ENCODE measurements at regions not wholly inside any gene's neighbourhood (a gene's known extent, or its start where the extent isn't known, plus 50 kb on each side); places are given as distances from the start of the nearest gene placed in this dataset.

DNA sequence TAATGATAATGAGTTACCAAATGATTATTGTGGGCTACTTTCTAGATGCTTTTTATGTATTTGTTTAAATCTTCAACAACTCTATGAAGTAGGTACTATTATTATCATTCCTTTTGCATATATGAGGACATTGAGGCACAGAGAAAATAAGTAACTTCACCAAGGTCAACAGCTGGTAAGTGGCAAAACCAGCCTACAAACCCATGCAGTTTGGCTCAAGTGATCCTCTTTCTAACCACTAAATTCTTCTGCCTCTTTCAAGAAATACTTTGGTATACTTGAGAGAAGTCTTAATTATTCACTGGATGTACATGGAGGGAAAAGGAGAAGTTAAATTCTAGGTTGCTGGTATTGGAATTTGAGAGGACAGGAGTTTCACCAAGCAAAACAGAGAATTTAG lies 495.2 kb upstream of the CADM1 start:
- Histone ChIP-seq H3K27ac (no peak overlapping the region), H3K36me3 (replicated peaks in 1 of 2) (no peaks in the 10 kb centered on the region), H3K4me3 (no peak overlapping the region), H3K9me3 (replicated peaks in 1 of 3) (no peaks in the 10 kb centered on the region), H3K27me3 (no peaks in the 10 kb centered on the region), H3K4me1 (replicated peaks in 1 of 2) (no peaks in the 10 kb centered on the region)
- DNase-seq, result no peak
- intact Hi-C loops (cut with DNase I), result no loop called here
- TF ChIP-seq, protein P1, sequence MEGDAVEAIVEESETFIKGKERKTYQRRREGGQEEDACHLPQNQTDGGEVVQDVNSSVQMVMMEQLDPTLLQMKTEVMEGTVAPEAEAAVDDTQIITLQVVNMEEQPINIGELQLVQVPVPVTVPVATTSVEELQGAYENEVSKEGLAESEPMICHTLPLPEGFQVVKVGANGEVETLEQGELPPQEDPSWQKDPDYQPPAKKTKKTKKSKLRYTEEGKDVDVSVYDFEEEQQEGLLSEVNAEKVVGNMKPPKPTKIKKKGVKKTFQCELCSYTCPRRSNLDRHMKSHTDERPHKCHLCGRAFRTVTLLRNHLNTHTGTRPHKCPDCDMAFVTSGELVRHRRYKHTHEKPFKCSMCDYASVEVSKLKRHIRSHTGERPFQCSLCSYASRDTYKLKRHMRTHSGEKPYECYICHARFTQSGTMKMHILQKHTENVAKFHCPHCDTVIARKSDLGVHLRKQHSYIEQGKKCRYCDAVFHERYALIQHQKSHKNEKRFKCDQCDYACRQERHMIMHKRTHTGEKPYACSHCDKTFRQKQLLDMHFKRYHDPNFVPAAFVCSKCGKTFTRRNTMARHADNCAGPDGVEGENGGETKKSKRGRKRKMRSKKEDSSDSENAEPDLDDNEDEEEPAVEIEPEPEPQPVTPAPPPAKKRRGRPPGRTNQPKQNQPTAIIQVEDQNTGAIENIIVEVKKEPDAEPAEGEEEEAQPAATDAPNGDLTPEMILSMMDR (IDR thresholded peaks at IDR 0.05), result no peak
- no peak for TF ChIP-seq POLR2A (IDR thresholded peaks at IDR 0.05)

DNA sequence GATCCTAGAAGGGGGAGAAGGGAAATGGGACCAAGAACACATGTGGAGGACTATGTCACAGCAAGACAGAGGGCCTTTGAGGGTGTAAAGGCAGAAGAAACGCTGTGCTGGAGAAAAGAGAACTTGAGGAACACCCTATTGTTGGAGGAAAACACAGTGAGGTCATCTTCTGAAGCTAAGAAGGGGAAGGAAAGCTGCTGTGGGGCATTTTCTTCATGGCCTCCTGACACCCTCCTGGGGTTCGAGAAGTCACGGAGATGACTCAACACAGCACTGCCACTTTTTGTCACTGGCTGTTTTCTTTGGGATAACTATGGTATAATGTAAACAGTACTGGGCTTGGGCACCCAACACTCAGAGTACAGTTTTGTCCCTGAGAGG lies 492.6 kb upstream of the CADM1 start:
- DNase-seq, result peak in 1 of 7 donors; percentile 13

DNA sequence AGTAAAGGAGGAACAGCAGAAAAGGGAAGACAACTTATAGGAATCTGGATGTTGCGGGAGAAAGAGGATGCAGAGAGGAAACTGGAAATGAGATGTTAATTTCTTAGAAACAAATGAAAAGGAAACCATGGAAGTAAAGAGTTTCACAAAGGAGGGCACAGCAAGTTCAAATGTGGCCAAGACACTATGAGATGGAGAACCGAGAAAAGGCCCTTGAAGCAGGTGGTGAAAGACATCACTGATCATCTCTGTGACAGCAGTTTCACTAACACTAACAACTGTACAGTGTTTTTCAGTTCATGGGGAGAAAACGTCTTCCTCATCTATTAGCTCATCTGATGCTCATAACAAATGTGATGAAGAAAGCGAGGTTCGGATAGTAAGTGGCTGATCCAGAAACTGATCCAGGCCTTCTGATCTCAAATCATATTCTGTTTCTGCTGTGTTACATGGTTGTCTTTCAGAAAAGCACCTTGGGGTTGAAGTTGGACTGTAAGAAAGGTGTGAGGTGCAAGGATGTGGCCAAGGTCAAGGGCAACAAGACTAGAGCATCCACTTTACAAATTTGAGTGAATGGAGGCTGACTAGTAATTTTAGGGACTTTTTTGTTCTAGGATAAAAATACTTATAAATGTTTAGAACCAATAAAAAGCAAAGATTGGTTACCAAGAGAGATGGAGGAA lies 492.1 kb upstream of the CADM1 start:
- intact Hi-C loops (cut with DNase I), result no loop called here
- Histone ChIP-seq H3K27ac (no peak overlapping the region), H3K9me3 (replicated peaks in 1 of 3) (no peaks in the 10 kb centered on the region), H3K4me3 (no peak overlapping the region), H3K4me1 (replicated peaks in 1 of 2) (no peaks in the 10 kb centered on the region), H3K36me3 (replicated peaks in 1 of 2) (no peaks in the 10 kb centered on the region), H3K27me3 (no peaks in the 10 kb centered on the region)
- TF ChIP-seq, protein P1 (IDR thresholded peaks at IDR 0.05), result no peak
- TF ChIP-seq POLR2A (IDR thresholded peaks at IDR 0.05), result no peak
- WGBS, 4 donors, result 75 to 83% (median 81%) methylated on average over 5 of the region's 5 CpGs
- no peak for DNase-seq

More for the DNA sequence above, 492.6 kb upstream of the CADM1 start:
- no peak overlapping the region for H3K27ac ChIP-seq
- no peaks in the 10 kb centered on the region for H3K9me3 ChIP-seq (replicated peaks in 1 of 3)
- no peak overlapping the region for H3K4me3 ChIP-seq
- TF ChIP-seq POLR2A (IDR thresholded peaks at IDR 0.05), result no peak
- TF ChIP-seq, protein P1 (IDR thresholded peaks at IDR 0.05), result no peak
- no peaks in the 10 kb centered on the region for H3K4me1 ChIP-seq (replicated peaks in 1 of 2)
- intact Hi-C loops (cut with DNase I), result no loop called here
- no peaks in the 10 kb centered on the region for H3K27me3 ChIP-seq
- WGBS, 4 donors, result 75 to 84% (median 76%) methylated on average over 3 of the region's 3 CpGs
- no peaks in the 10 kb centered on the region for H3K36me3 ChIP-seq (replicated peaks in 1 of 2)

DNA sequence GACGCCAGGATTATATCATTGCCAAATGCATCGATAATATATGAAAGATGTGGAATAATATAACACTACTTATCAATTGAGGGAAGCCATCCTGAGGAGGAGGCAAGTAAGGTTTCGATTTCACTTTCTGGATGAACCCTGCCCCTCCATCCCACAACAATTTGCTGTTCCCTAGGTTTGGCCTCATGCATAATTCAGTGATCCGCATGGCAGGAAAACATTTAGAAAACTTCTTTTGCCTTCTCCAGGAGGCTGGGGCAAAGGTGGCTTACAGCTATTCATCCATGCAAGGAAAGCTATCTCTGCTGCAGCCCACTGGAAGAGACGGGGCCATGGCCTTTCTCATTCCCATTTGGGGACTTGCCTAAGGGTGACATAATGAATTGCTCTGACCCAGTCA lies 489.4 kb upstream of the CADM1 start:
- TF ChIP-seq, protein P1 (IDR thresholded peaks at IDR 0.05), result no peak
- TF ChIP-seq POLR2A (IDR thresholded peaks at IDR 0.05), result no peak
- no peak overlapping the region for H3K4me3 ChIP-seq
- no peaks in the 10 kb centered on the region for H3K36me3 ChIP-seq (replicated peaks in 1 of 2)
- 72 to 92% (median 87%) methylated on average over 5 of the region's 5 CpGs for WGBS, 4 donors
- H3K4me1 ChIP-seq (replicated peaks in 1 of 2), result no peaks in the 10 kb centered on the region
- intact Hi-C loops (cut with DNase I), result no loop called here
- DNase-seq, result no peak
- H3K27me3 ChIP-seq, result no peaks in the 10 kb centered on the region
- H3K9me3 ChIP-seq (replicated peaks in 1 of 3), result no peaks in the 10 kb centered on the region
- no peak overlapping the region for H3K27ac ChIP-seq
